MM.1S (cell line): ENCODE measurements at regions not wholly inside any gene's neighbourhood (a gene's known extent, or its start where the extent isn't known, plus 50 kb on each side); places are given as distances from the start of the nearest gene placed in this dataset.

ENCODE experiments used
- DNase-seq: peaks from one replicate; pipeline ENCODE4 v3.0.0-alpha.2; 2015
- H2AFZ ChIP-seq: fragments of 300-600 bp; sonication (generic); 2 replicates; pipeline ENCODE4 v1.6.0; 2016; ENCODE audit warnings: antibody characterized with exemption, low read length
- H3F3A ChIP-seq: fragments of 300-600 bp; sonication (generic); 2 replicates; pipeline ENCODE4 v1.6.1; 2016; ENCODE audit warnings: mild to moderate bottlenecking, antibody characterized with exemption, low read length, moderate library complexity, mixed read lengths; ENCODE audit not compliant: insufficient read depth
- H3K27ac ChIP-seq: fragments of 300-600 bp; sonication (generic); 2 replicates; pipeline ENCODE4 v1.5.1; 2016; ENCODE audit warnings: mild to moderate bottlenecking, low read length
- H3K27me3 ChIP-seq: fragments of 300-600 bp; sonication (generic); replicated peaks from 2 replicates; pipeline ENCODE4 v1.6.0; 2016; ENCODE audit warnings: low read length; ENCODE audit not compliant: insufficient read depth
- H3K36me3 ChIP-seq: fragments of 300-600 bp; sonication (generic); replicated peaks from 2 replicates; pipeline ENCODE4 v1.6.1; 2016; ENCODE audit warnings: mild to moderate bottlenecking, low read length, mixed read lengths; ENCODE audit not compliant: insufficient read depth
- H3K4me1 ChIP-seq: fragments of 300-600 bp; sonication (generic); 2 replicates; pipeline ENCODE4 v1.6.1; 2016; ENCODE audit warnings: low read length, mixed read lengths
- H3K4me2 ChIP-seq: fragments of 300-600 bp; sonication (generic); 2 replicates; pipeline ENCODE4 v1.6.0; 2016; ENCODE audit warnings: low read depth, low read length
- H3K4me3 ChIP-seq: fragments of 300-600 bp; sonication (generic); 2 replicates; pipeline ENCODE4 v1.5.1; 2016; ENCODE audit warnings: low read length, mixed read lengths
- H3K79me2 ChIP-seq: fragments of 300-600 bp; sonication (generic); 2 replicates; pipeline ENCODE4 v1.6.1; 2016; ENCODE audit warnings: mixed run types, low read length, mixed read lengths
- H3K9ac ChIP-seq: fragments of 300-600 bp; sonication (generic); 2 replicates; pipeline ENCODE4 v1.6.1; 2016; ENCODE audit warnings: low read length, mixed read lengths
- H3K9me2 ChIP-seq: fragments of 300-600 bp; sonication (generic); replicated peaks from 2 replicates; pipeline ENCODE4 v1.6.1; 2016; ENCODE audit warnings: mild to moderate bottlenecking, low read length, mixed read lengths; ENCODE audit not compliant: insufficient read depth
- H3K9me3 ChIP-seq: fragments of 300-600 bp; sonication (generic); replicated peaks from 2 replicates; pipeline ENCODE4 v1.6.1; 2016; ENCODE audit warnings: mild to moderate bottlenecking, low read length, mixed read lengths; ENCODE audit not compliant: insufficient read depth
- H4K20me1 ChIP-seq: fragments of 300-600 bp; sonication (generic); 2 replicates; pipeline ENCODE4 v1.6.1; 2016; ENCODE audit warnings: mild to moderate bottlenecking, low read length, moderate library complexity, mixed read lengths; ENCODE audit not compliant: insufficient read depth
- CTCF ChIP-seq: fragments of 300-600 bp; sonication (generic); IDR thresholded peaks from 2 replicates; pipeline ENCODE4 v1.5.1; 2016; ENCODE audit warnings: antibody characterized with exemption, low read length, mixed read lengths
- EZH2 ChIP-seq: fragments of 300-600 bp; sonication (generic); optimal IDR thresholded peaks from 2 replicates; pipeline ENCODE3; 2017; ENCODE audit warnings: low read depth, mild to moderate bottlenecking, antibody characterized with exemption, low read length, mixed read lengths
- EZH2phosphoT487 ChIP-seq: fragments of 300-600 bp; sonication (generic); IDR thresholded peaks from 2 replicates; pipeline ENCODE4 v1.6.1; 2018; ENCODE audit warnings: antibody characterized with exemption, low read length

DNA sequence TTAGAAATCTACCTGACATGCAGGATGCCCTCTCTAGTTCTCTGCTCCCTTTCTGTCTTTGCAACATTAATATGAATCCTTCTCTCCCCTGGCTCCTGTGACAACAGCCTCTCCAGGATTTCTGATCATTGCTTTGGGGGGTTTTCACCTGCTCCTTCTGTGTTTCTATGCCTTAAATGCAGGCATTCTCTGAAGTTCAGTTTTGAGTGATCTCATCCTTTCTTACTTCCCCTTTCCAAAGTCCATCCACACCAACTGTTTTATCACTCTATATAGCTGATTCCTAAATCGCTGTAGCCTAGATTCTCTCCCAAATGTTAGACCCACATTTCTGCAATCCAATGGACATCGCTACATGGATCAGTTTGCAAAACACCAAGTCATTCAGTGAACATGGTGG lies 330.7 kb upstream of the NCAM1 start:
- H3K79me2 ChIP-seq = no peaks in the 10 kb centered on the region
- TF ChIP-seq EZH2 (no peak), EZH2phosphoT487 (no peak), CTCF (no peak)
- H3K9me2 ChIP-seq = no peaks in the 10 kb centered on the region
- H3F3A ChIP-seq = no peaks in the 10 kb centered on the region
- no peak overlapping the region for H3K4me2 ChIP-seq
- no peak overlapping the region for H3K4me3 ChIP-seq
- H3K9me3 ChIP-seq = no peaks in the 10 kb centered on the region
- H3K27me3 ChIP-seq = no peaks in the 10 kb centered on the region
- no peaks in the 10 kb centered on the region for H4K20me1 ChIP-seq
- H3K4me1 ChIP-seq = no peaks in the 10 kb centered on the region
- no peak overlapping the region for H3K9ac ChIP-seq
- H2AFZ ChIP-seq = no peak overlapping the region
- no peak for DNase-seq
- no peak overlapping the region for H3K27ac ChIP-seq
- no peaks in the 10 kb centered on the region for H3K36me3 ChIP-seq

DNA sequence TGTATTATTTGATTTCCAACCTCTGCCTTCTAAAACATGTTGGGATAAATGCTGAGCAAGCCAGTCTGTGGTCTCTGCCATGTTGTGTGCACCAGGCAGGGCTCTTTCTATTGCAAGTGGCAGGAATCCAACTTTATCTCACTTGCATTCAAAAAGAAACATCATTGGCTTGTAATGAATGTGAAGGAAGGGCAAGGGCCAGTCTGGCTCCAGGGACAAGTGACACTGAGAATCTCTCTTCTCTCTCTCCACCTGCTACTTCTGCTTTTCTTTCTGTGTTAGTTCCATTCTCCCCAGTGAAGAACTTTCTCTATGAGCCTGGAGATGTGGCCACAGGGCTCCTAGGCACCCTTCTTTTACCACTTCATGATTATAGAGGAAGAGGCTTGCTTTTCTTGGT lies 329.9 kb upstream of the NCAM1 start:
- H3K79me2 ChIP-seq = no peaks in the 10 kb centered on the region
- no peaks in the 10 kb centered on the region for H3F3A ChIP-seq
- no peaks in the 10 kb centered on the region for H4K20me1 ChIP-seq
- no peaks in the 10 kb centered on the region for H3K4me1 ChIP-seq
- H3K27me3 ChIP-seq = no peaks in the 10 kb centered on the region
- H2AFZ ChIP-seq = no peak overlapping the region
- H3K9me3 ChIP-seq = no peaks in the 10 kb centered on the region
- H3K9ac ChIP-seq = no peak overlapping the region
- no peak for DNase-seq
- no peak overlapping the region for H3K27ac ChIP-seq
- H3K4me2 ChIP-seq = no peak overlapping the region
- H3K9me2 ChIP-seq = no peaks in the 10 kb centered on the region
- no peaks in the 10 kb centered on the region for H3K36me3 ChIP-seq
- TF ChIP-seq EZH2 (no peak), EZH2phosphoT487 (no peak), CTCF (no peak)
- no peak overlapping the region for H3K4me3 ChIP-seq

DNA sequence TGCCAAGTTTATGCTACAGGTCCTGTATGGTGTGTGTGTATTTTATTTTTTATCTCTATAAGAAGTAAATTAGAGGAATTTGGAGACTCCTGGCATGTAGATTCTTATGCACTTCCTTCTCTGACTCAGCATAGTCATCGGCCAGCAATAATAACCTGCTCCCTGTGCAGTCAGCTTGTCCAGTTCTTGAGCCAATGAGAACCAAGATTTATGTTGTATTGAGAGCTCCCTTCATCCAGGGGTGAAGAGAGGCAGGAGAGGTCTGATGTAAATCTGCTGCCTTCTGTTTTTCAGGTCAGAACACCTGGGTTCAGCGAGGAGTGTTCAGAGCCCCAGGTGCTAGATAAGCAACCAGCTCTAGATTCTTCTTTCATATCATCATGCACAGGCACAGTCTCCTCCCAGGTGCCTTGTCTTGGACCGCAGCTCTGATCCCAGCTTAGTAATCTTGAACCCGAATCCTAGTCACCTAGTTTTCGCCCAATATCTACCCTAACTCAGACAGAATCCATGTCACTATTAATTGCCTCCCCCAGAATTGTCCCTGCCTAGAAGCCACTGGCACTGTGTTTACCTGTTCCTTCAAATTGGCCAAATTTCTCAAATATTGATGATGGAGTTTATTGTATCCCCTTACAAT lies 328.2 kb upstream of the NCAM1 start:
- TF ChIP-seq EZH2 (no peak), EZH2phosphoT487 (no peak), CTCF (no peak)
- DNase-seq = no peak

More for the DNA sequence above, 328.2 kb upstream of the NCAM1 start:
- Histone ChIP-seq H3K4me3 (no peak overlapping the region), H3K4me1 (no peaks in the 10 kb centered on the region), H3K27me3 (no peaks in the 10 kb centered on the region), H3K36me3 (no peaks in the 10 kb centered on the region), H4K20me1 (no peaks in the 10 kb centered on the region), H3K9me3 (no peaks in the 10 kb centered on the region), H3K9me2 (no peaks in the 10 kb centered on the region), H3F3A (no peaks in the 10 kb centered on the region), H3K27ac (no peak overlapping the region), H3K9ac (no peak overlapping the region), H3K4me2 (no peak overlapping the region), H3K79me2 (no peaks in the 10 kb centered on the region), H2AFZ (no peak overlapping the region)
